HCT116 (cell line): ENCODE measurements at regions not wholly inside any gene's neighbourhood (a gene's known extent, or its start where the extent isn't known, plus 50 kb on each side); places are given as distances from the start of the nearest gene placed in this dataset.

Source experiments
- POLR2A ChIP-seq: IDR thresholded peaks from 2 replicates; pipeline ENCODE4 v1.7.0; 2011; ENCODE audit warnings: borderline replicate concordance; ENCODE audit not compliant: insufficient read depth, insufficient read length; ENCODE audit errors: extremely low read depth
- TF ChIP-seq, protein P1 (sequence below), 3 experiments: fragments of 200-600 bp in 1 of 3; sonication (generic) in 1 of 3; IDR thresholded peaks in 2 of 3; conservative IDR thresholded peaks in 1 of 3; 2 replicates each; pipeline ENCODE4 v1.5.1; 2012 to 2017; ENCODE audit warnings: low read depth in 2 of 3, low read length in 2 of 3, antibody characterized with exemption in 1 of 3, borderline replicate concordance in 1 of 3, control low read depth in 1 of 3, mild to moderate bottlenecking in 1 of 3, mixed read lengths in 1 of 3, mixed run types in 1 of 3, moderate library complexity in 1 of 3; ENCODE audit not compliant: insufficient read depth in 1 of 3

DNA sequence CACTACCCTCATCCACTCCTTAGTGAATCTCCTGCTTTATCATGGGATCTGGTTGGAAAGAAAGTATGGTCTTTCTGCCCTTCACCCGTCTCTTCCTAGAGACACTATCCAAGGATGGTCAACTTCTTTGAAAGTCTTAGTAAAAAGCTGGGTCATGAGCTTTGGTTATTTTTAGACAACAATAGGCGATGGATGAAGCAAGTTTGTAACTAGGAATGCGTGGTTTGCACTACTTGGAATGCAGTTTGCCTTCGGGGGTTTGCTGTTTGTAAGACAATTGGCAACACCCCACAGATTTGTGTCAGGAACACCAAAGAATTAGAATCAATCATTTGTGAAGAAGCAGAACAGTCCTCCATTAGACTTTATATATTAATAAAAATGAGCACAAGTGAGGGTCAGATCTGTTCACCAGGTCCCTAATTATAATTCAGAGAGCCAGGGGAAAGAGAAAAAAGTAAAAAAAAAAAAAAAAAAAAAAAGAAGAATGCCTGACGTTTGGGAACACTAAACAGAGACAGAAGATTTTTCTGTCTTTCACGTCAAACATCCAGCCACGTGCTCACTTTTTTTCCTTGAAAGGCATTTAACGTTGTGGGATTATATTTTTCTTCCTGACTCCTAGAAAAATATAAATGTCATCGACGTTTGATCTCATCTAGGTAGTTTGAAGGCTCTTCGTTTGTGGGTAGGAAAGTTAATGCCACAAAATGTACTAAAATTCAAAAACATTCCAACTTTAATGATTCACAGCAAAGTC, 60.7 kb upstream of the BTG3 start:
- TF ChIP-seq, protein P1, sequence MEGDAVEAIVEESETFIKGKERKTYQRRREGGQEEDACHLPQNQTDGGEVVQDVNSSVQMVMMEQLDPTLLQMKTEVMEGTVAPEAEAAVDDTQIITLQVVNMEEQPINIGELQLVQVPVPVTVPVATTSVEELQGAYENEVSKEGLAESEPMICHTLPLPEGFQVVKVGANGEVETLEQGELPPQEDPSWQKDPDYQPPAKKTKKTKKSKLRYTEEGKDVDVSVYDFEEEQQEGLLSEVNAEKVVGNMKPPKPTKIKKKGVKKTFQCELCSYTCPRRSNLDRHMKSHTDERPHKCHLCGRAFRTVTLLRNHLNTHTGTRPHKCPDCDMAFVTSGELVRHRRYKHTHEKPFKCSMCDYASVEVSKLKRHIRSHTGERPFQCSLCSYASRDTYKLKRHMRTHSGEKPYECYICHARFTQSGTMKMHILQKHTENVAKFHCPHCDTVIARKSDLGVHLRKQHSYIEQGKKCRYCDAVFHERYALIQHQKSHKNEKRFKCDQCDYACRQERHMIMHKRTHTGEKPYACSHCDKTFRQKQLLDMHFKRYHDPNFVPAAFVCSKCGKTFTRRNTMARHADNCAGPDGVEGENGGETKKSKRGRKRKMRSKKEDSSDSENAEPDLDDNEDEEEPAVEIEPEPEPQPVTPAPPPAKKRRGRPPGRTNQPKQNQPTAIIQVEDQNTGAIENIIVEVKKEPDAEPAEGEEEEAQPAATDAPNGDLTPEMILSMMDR (IDR thresholded peaks at IDR 0.05 in 2 of 3, conservative IDR thresholded peaks at IDR 0.05 in 1 of 3; ENCODE audit: borderline replicate concordance in 1 of 3, insufficient read depth in 1 of 3, low read depth in 2 of 3, low read length in 2 of 3) = no peak
- TF ChIP-seq POLR2A = no peak
